ENCODE measurements at regions not wholly inside any gene's neighbourhood (a gene's known extent, or its start where the extent isn't known, plus 50 kb on each side); places are given as distances from the start of the nearest gene placed in this dataset.

GRCh38 chr9:103899866-103900265, 194.2 kb upstream of the SMC2 start:
- no peak overlapping the region for H3K9ac ChIP-seq (ENCODE audit: low read depth in 2 of 2, low read length in 2 of 2)
- H3K27ac ChIP-seq, result no peak overlapping the region
- no peak overlapping the region for H3K4me3 ChIP-seq
- no peaks in the 10 kb centered on the region for H3K4me1 ChIP-seq
- DNase-seq, result no peak
- H3K9me3 ChIP-seq, result no peaks in the 10 kb centered on the region
- no peaks in the 10 kb centered on the region for H3K36me3 ChIP-seq
- TF ChIP-seq, protein P1, sequence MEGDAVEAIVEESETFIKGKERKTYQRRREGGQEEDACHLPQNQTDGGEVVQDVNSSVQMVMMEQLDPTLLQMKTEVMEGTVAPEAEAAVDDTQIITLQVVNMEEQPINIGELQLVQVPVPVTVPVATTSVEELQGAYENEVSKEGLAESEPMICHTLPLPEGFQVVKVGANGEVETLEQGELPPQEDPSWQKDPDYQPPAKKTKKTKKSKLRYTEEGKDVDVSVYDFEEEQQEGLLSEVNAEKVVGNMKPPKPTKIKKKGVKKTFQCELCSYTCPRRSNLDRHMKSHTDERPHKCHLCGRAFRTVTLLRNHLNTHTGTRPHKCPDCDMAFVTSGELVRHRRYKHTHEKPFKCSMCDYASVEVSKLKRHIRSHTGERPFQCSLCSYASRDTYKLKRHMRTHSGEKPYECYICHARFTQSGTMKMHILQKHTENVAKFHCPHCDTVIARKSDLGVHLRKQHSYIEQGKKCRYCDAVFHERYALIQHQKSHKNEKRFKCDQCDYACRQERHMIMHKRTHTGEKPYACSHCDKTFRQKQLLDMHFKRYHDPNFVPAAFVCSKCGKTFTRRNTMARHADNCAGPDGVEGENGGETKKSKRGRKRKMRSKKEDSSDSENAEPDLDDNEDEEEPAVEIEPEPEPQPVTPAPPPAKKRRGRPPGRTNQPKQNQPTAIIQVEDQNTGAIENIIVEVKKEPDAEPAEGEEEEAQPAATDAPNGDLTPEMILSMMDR (IDR thresholded peaks at IDR 0.05), result no peak
- no peaks in the 10 kb centered on the region for H3K27me3 ChIP-seq
- intact Hi-C loops (cut with DNase I), result no loop called here

- no peaks in the 10 kb centered on the region for H3K4me1 ChIP-seq
- intact Hi-C loops (cut with DNase I), result no loop called here
- TF ChIP-seq, protein P1 (IDR thresholded peaks at IDR 0.05), result no peak
- H3K9me3 ChIP-seq, result no peaks in the 10 kb centered on the region
- no peaks in the 10 kb centered on the region for H3K27me3 ChIP-seq
- DNase-seq, result no peak
- H3K27ac ChIP-seq, result no peak overlapping the region
- H3K9ac ChIP-seq (ENCODE audit: low read depth in 2 of 2, low read length in 2 of 2), result no peak overlapping the region
- H3K36me3 ChIP-seq, result no peaks in the 10 kb centered on the region
- H3K4me3 ChIP-seq, result no peak overlapping the region
Measured at GRCh38 chr9:103900466-103900865, 193.6 kb upstream of the SMC2 start.

DNA sequence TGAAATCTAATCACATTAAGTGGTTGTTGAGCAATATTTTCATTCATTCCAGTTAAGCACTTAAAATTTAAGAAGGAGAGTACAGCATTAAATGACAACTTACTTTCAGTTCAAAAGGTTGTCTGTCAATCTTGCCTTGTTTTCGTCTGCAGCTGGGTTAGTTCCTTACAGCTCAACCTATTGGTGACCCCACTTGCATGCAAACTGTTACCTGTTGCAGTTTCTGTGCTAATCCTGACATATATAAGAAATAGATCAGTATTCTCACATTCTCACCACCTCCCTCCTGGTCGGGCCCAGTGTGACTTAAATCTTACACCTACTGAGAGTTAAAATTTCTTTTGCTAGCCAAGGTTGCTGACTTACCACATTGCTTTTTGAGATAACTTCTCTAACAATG, 191.8 kb upstream of the SMC2 start:
- no peaks in the 10 kb centered on the region for H3K27me3 ChIP-seq
- no peaks in the 10 kb centered on the region for H3K4me1 ChIP-seq
- H3K36me3 ChIP-seq, result no peaks in the 10 kb centered on the region
- TF ChIP-seq, protein P1 (IDR thresholded peaks at IDR 0.05), result no peak
- intact Hi-C loops (cut with DNase I), result no loop called here
- H3K9ac ChIP-seq (ENCODE audit: low read depth in 2 of 2, low read length in 2 of 2), result no peak overlapping the region
- H3K27ac ChIP-seq, result no peak overlapping the region
- no peak for DNase-seq
- H3K4me3 ChIP-seq, result no peak overlapping the region
- no peaks in the 10 kb centered on the region for H3K9me3 ChIP-seq

GRCh38 chr9:103904242-103904641, 189.9 kb upstream of the SMC2 start:
- no peaks in the 10 kb centered on the region for H3K4me1 ChIP-seq
- no peaks in the 10 kb centered on the region for H3K9me3 ChIP-seq
- TF ChIP-seq, protein P1 (IDR thresholded peaks at IDR 0.05), result no peak
- no peak overlapping the region for H3K9ac ChIP-seq (ENCODE audit: low read depth in 2 of 2, low read length in 2 of 2)
- no peak overlapping the region for H3K27ac ChIP-seq
- H3K4me3 ChIP-seq, result no peak overlapping the region
- no peaks in the 10 kb centered on the region for H3K27me3 ChIP-seq
- no peaks in the 10 kb centered on the region for H3K36me3 ChIP-seq
- DNase-seq, result no peak
- intact Hi-C loops (cut with DNase I), result no loop called here

GRCh38 chr9:103913899-103914298, 180.2 kb upstream of the SMC2 start:
- TF ChIP-seq, protein P1 (IDR thresholded peaks at IDR 0.05), result no peak
- no peaks in the 10 kb centered on the region for H3K36me3 ChIP-seq
- no peak overlapping the region for H3K27ac ChIP-seq
- intact Hi-C loops (cut with DNase I), result no loop called here
- H3K27me3 ChIP-seq, result no peaks in the 10 kb centered on the region
- H3K4me1 ChIP-seq, result no peaks in the 10 kb centered on the region
- no peak overlapping the region for H3K4me3 ChIP-seq
- no peak overlapping the region for H3K9ac ChIP-seq (ENCODE audit: low read depth in 2 of 2, low read length in 2 of 2)
- no peak for DNase-seq
- no peaks in the 10 kb centered on the region for H3K9me3 ChIP-seq
